Epithelial cell of esophagus (primary cell): ENCODE measurements at regions not wholly inside any gene's neighbourhood (a gene's known extent, or its start where the extent isn't known, plus 50 kb on each side); places are given as distances from the start of the nearest gene placed in this dataset.

Experiments
- DNase-seq: peaks from one replicate; pipeline ENCODE4 v3.0.0; 2010; ENCODE audit warnings: low read depth
- H3K4me3 ChIP-seq: 2 replicates; pipeline ENCODE4 v1.5.1; 2011; ENCODE audit warnings: mild to moderate bottlenecking, low read length, control low read depth
- TF ChIP-seq, protein P1 (sequence below): IDR thresholded peaks from 2 replicates; pipeline ENCODE4 v1.5.1; 2011; ENCODE audit warnings: low read depth, mild to moderate bottlenecking, low read length, control low read depth, inconsistent platforms; ENCODE audit not compliant: insufficient read depth; ENCODE audit errors: missing control alignments

DNA sequence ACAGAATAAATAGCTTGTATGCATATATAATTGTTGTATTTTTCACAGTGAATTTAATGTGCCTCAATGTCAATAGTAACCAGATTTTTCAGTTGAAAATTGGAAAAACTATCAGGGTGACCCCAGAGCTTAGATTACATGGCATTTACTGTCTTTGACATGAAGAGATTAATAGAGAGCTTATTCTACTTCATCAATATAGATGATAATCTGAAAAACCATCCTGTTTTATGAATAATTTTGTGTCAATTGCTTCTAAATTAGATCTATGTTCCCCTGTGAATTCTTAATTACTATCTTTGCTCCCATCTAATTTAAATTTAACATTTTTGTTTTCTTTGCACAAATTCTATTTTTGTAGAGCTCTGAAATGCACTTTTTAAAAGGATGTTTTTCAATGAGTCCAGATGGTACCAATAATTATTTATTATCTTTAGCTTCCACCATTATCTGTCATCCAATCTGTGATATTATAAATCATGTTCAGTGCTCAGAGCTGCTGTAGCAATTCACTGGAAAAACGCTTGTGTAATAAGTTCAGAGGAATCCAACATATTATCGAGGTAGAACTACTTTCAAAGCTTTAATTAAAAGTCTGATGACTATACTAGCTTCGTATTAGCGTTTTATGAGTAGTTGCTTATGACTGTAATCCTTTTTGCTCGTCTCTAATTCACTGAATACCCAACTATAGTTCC is 291.4 kb downstream of the JRKL start:
- TF ChIP-seq, protein P1, sequence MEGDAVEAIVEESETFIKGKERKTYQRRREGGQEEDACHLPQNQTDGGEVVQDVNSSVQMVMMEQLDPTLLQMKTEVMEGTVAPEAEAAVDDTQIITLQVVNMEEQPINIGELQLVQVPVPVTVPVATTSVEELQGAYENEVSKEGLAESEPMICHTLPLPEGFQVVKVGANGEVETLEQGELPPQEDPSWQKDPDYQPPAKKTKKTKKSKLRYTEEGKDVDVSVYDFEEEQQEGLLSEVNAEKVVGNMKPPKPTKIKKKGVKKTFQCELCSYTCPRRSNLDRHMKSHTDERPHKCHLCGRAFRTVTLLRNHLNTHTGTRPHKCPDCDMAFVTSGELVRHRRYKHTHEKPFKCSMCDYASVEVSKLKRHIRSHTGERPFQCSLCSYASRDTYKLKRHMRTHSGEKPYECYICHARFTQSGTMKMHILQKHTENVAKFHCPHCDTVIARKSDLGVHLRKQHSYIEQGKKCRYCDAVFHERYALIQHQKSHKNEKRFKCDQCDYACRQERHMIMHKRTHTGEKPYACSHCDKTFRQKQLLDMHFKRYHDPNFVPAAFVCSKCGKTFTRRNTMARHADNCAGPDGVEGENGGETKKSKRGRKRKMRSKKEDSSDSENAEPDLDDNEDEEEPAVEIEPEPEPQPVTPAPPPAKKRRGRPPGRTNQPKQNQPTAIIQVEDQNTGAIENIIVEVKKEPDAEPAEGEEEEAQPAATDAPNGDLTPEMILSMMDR = no peak
- H3K4me3 ChIP-seq = no peak overlapping the region
- no peak for DNase-seq

DNA sequence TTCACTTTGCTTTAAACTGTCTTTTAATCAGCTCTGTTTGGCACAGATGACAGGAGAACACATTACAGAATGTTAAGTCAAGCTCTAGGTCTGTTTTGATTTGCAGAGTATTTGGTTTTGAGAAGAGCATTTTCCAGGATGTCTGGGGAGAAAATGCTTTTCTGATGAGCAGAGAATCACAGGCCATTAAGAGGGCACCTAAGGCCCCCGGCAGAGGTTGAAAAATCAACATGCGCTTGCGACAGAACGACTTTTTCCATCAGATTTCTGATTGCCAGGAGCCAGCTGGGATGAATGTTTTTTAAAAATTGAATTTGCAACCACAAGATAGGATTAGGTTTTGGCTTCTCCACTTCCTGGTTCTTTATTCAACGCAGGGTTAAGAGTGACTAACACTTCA is 304.5 kb downstream of the JRKL start:
- TF ChIP-seq, protein P1 = no peak
- H3K4me3 ChIP-seq = no peak overlapping the region
- DNase-seq = no peak

DNA sequence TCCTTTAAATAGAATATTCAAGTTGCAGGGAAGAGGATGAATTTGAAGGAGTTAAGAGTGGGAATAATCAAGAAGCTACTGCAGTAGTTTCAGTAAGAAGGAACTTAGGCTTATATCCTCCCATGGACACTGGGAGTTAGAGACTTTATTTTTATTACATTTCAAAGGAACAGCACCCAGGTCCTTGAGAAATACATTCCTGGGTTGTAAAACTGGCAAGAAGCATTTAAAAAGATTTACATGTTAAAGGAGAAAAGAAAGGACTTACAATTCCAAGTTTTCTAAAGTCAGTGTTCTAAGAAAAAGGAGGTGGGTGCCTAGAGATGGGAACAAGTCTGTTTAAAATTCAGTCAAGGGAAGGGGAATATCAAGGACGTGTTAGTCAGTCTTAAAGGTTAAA is 306.9 kb downstream of the JRKL start:
- DNase-seq = no peak
- H3K4me3 ChIP-seq = no peak overlapping the region
- TF ChIP-seq, protein P1 = no peak

DNA sequence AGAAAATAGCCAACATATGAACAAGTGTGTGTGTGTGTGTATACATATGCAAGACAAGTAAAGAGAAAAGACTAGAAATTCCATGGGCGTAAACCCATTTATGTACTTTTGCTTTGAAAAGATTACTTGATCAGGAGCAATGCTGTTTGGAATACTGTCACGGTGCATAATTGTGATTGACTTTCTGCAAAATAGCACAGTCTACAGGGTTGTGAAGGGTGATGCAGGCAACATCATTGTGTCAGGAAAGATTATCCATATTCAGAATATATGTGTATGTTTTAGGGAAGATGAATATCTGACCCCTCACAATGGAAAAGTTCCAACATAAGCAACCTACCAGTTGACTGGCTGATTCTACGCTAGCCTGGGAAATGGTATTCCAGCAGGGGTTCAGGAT is 307.7 kb downstream of the JRKL start:
- no peak overlapping the region for H3K4me3 ChIP-seq
- DNase-seq = no peak
- TF ChIP-seq, protein P1 = no peak

DNA sequence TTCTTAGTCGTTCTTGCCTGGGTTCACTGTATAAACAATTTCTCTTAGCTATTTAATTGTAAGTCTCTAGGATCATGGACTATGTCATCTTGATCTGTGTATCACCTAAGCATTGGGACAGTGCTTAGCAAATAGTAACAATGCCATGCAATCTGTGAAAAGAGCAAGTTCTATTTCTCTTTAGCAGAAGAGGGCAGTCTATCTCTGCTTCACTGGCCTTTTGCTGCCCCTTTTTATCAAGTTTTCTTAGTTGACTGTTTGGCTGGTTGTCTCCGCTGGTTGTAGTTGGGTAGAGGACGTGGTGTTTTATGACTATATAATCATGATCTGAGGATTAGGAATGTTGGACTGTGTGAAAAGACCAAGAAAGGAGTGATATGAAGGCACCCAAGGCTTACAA is 315.0 kb downstream of the JRKL start:
- no peak for DNase-seq
- TF ChIP-seq, protein P1 = no peak
- no peak overlapping the region for H3K4me3 ChIP-seq

DNA sequence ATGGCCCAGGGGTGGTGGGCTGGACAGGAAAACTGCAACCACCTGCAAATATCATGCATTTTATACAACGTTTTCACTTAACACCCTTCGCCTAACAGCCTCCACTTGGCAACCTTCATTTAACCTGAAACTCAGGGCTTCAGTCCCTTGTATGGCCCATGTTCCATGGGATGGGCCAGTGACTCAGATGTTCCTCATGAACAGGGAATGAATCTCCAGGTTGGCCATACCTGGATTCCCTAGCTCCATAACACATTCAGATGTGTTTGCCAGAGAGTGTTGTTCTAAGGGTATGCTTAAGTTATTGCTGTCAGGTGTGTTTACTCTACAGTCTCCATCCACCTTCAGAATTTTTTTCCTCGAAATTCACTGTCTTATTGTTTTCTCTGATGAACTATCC is 316.9 kb downstream of the JRKL start:
- H3K4me3 ChIP-seq = no peak overlapping the region
- TF ChIP-seq, protein P1 = no peak
- DNase-seq = peak; percentile 59

DNA sequence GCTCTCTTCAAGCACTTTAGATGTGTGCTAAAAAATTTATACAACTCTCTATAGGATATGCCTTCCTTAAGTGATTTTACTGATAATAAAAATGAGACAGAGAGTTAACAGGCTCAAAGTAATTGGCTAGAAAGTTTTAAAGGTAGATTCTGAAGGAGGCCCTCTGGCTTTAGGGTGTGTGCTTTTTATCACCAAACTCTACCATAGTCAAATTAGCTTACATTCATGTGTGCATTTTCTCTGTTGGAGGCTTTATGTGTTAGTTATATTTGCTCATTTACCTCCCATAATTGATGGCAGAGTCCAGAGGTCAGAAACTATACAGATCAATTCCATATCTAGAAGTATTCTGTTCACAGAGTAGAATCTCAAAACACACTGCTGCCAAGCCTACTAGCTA is 317.5 kb downstream of the JRKL start:
- TF ChIP-seq, protein P1 = no peak
- no peak for DNase-seq
- H3K4me3 ChIP-seq = no peak overlapping the region
